CD14-positive monocyte (primary cell): ENCODE measurements at regions not wholly inside any gene's neighbourhood (a gene's known extent, or its start where the extent isn't known, plus 50 kb on each side); places are given as distances from the start of the nearest gene placed in this dataset.

Experiments used
- DNase-seq, 3 donors: peaks; one replicate each; pipeline ENCODE4 v3.0.0-alpha.2; 2011 to 2022
- H2AFZ ChIP-seq: 2 replicates; pipeline ENCODE4 v1.6.0; 2012; ENCODE audit warnings: mild to moderate bottlenecking, low read depth, low read length, inconsistent platforms; ENCODE audit not compliant: insufficient read depth, poor library complexity, severe bottlenecking
- H3K27ac ChIP-seq, 2 donors: 1 replicate in 1 of 2; 2 replicates in 1 of 2; pipeline ENCODE4 v1.5.1; 2012 to 2013; ENCODE audit warnings: low read length in 2 of 2, control low read depth in 1 of 2, inconsistent platforms in 1 of 2, low read depth in 1 of 2, mild to moderate bottlenecking in 1 of 2
- H3K27me3 ChIP-seq, 2 donors: one replicate each; pipeline versions ENCODE4 v1.6.0 to v1.6.1; 2011 to 2013; ENCODE audit warnings: low read length in 2 of 2; ENCODE audit not compliant: control insufficient read depth in 2 of 2, insufficient read depth in 2 of 2
- H3K36me3 ChIP-seq, 2 donors: replicated peaks in 1 of 2; 1 replicate in 1 of 2; 2 replicates in 1 of 2; pipeline versions ENCODE4 v1.5.1 to v1.6.1; 2012 to 2013; ENCODE audit warnings: low read length in 2 of 2, control low read depth in 1 of 2, inconsistent platforms in 1 of 2, mild to moderate bottlenecking in 1 of 2; ENCODE audit not compliant: insufficient read depth in 2 of 2, control insufficient read depth in 1 of 2
- H3K4me1 ChIP-seq, 2 donors: 1 replicate in 1 of 2; 2 replicates in 1 of 2; pipeline versions ENCODE4 v1.5.1 to v1.6.1; 2012 to 2013; ENCODE audit warnings: low read length in 2 of 2, control low read depth in 1 of 2, inconsistent platforms in 1 of 2, mild to moderate bottlenecking in 1 of 2, moderate library complexity in 1 of 2; ENCODE audit not compliant: insufficient read depth in 2 of 2, control insufficient read depth in 1 of 2
- H3K4me2 ChIP-seq: replicated peaks from 2 replicates; pipeline ENCODE3; 2012; ENCODE audit warnings: low read length, moderate library complexity, mild to moderate bottlenecking; ENCODE audit not compliant: poor library complexity, severe bottlenecking; ENCODE audit errors: extremely low read depth
- H3K4me3 ChIP-seq, 3 experiments: fragments of 200-600 bp in 1 of 3; sonication (generic) in 1 of 3; replicated peaks in 1 of 3; 1 replicate in 2 of 3; 2 replicates in 1 of 3; pipeline ENCODE4 v1.5.1; 2011 to 2013; ENCODE audit warnings: low read length in 3 of 3, mild to moderate bottlenecking in 3 of 3, control low read depth in 2 of 3, low read depth in 2 of 3, inconsistent platforms in 1 of 3, moderate library complexity in 1 of 3
- H3K79me2 ChIP-seq: 2 replicates; pipeline ENCODE4 v1.6.0; 2012; ENCODE audit warnings: mild to moderate bottlenecking, control low read depth, inconsistent platforms, low read length, moderate library complexity; ENCODE audit not compliant: insufficient read depth
- H3K9ac ChIP-seq: 2 replicates; pipeline ENCODE4 v1.6.0; 2017; ENCODE audit warnings: low read length, mild to moderate bottlenecking; ENCODE audit not compliant: insufficient read depth, poor library complexity, severe bottlenecking
- H3K9me3 ChIP-seq, 2 donors: replicated peaks in 1 of 2; 1 replicate in 1 of 2; 2 replicates in 1 of 2; pipeline versions ENCODE4 v1.5.1 to v1.6.1; 2012 to 2013; ENCODE audit warnings: low read length in 2 of 2, control low read depth in 1 of 2; ENCODE audit not compliant: control insufficient read depth in 1 of 2, insufficient read depth in 1 of 2
- H4K20me1 ChIP-seq: 2 replicates; pipeline ENCODE4 v1.6.0; 2012; ENCODE audit warnings: mild to moderate bottlenecking, low read length, control low read depth, moderate library complexity; ENCODE audit not compliant: insufficient read depth
- H3K27ac Mint-ChIP-seq, 7 donors: one replicate each; pipeline ENCODE4 v1.8.0; 2020; ENCODE audit warnings: mild to moderate bottlenecking in 7 of 7, mixed read lengths in 7 of 7, moderate library complexity in 6 of 7, inconsistent platforms in 2 of 7
- H3K27me3 Mint-ChIP-seq, 3 donors: one replicate each; pipeline ENCODE4 v1.8.0; 2021 to 2022; ENCODE audit warnings: low read depth in 3 of 3, mild to moderate bottlenecking in 3 of 3, mixed read lengths in 3 of 3, moderate library complexity in 3 of 3, inconsistent platforms in 1 of 3
- H3K36me3 Mint-ChIP-seq, 2 donors: one replicate each; pipeline ENCODE4 v1.8.0; 2020; ENCODE audit warnings: mixed read lengths in 2 of 2, inconsistent platforms in 1 of 2, mild to moderate bottlenecking in 1 of 2
- H3K4me1 Mint-ChIP-seq: one replicate; pipeline ENCODE4 v1.8.0; 2020; ENCODE audit warnings: mild to moderate bottlenecking, mixed read lengths
- H3K4me3 Mint-ChIP-seq, 2 donors: one replicate each; pipeline ENCODE4 v1.8.0; 2020; ENCODE audit warnings: mild to moderate bottlenecking in 2 of 2, mixed read lengths in 2 of 2, moderate library complexity in 1 of 2
- H3K9me3 Mint-ChIP-seq, 7 donors: one replicate each; pipeline ENCODE4 v1.8.0; 2020 to 2022; ENCODE audit warnings: mixed read lengths in 7 of 7, mild to moderate bottlenecking in 6 of 7, moderate library complexity in 6 of 7, inconsistent platforms in 2 of 7
- whole genome bisulfite sequencing: methylation state at CpG from one replicate; pipeline ENCODE4 v1.1.5; 2013; ENCODE audit warnings: missing lambda C conversion rate; ENCODE audit not compliant: insufficient coverage; 5-methylcytosine and 5-hydroxymethylcytosine counted together
- intact Hi-C, 2 donors: fragments of 100-400 bp; cut with micrococcal nuclease; formaldehyde crosslinking; loops; one replicate each; pipeline versions ENCODE4 v1.15.0 to v1.15.1; 2023
- TF ChIP-seq, protein P1 (sequence below): fragments of 200-600 bp; IDR thresholded peaks from one replicate; pipeline ENCODE4 v1.8.0; 2022; ENCODE audit warnings: antibody characterized with exemption, mild to moderate bottlenecking

DNA sequence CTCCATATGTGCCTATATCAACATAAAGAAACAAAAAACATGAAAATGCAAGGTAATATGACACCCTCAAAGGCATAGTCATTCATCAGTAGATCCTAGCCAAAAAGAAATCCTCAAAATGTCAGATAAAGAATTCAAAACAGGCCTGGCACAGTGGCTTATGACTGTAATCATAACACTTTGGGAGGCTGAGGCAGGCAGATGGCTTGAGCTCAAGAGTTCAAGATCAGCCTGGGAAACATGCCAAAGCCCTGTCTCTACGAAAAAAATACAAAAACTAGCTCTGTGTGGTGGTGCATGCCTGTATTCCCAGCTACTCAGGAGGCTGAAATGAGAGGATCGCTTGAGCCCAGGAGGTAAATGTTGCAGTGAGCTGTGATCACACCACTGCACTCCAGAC, 284.6 kb upstream of the KLHL29 start:
- TF ChIP-seq, protein P1, sequence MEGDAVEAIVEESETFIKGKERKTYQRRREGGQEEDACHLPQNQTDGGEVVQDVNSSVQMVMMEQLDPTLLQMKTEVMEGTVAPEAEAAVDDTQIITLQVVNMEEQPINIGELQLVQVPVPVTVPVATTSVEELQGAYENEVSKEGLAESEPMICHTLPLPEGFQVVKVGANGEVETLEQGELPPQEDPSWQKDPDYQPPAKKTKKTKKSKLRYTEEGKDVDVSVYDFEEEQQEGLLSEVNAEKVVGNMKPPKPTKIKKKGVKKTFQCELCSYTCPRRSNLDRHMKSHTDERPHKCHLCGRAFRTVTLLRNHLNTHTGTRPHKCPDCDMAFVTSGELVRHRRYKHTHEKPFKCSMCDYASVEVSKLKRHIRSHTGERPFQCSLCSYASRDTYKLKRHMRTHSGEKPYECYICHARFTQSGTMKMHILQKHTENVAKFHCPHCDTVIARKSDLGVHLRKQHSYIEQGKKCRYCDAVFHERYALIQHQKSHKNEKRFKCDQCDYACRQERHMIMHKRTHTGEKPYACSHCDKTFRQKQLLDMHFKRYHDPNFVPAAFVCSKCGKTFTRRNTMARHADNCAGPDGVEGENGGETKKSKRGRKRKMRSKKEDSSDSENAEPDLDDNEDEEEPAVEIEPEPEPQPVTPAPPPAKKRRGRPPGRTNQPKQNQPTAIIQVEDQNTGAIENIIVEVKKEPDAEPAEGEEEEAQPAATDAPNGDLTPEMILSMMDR: no peak
- intact Hi-C loops: no loop called here
- H3K4me3 Mint-ChIP-seq: no peak overlapping the region
- H2AFZ ChIP-seq: no peak overlapping the region
- no peaks in the 10 kb centered on the region for H3K36me3 ChIP-seq
- no peaks in the 10 kb centered on the region for H3K79me2 ChIP-seq
- H3K4me1 Mint-ChIP-seq: no peaks in the 10 kb centered on the region
- H3K27ac Mint-ChIP-seq: no peak overlapping the region
- no peak for DNase-seq
- no peak overlapping the region for H3K4me3 ChIP-seq
- H4K20me1 ChIP-seq: no peaks in the 10 kb centered on the region
- H3K27ac ChIP-seq: no peak overlapping the region
- peaks cover 0 to 2% (median 0%) of the 10 kb centered on the region in 3 donors for H3K27me3 Mint-ChIP-seq
- H3K36me3 Mint-ChIP-seq: no peaks in the 10 kb centered on the region
- 20% methylated on average over 1 of the region's 2 CpGs for WGBS
- H3K4me2 ChIP-seq: no peak overlapping the region
- no peaks in the 10 kb centered on the region for H3K4me1 ChIP-seq
- peaks cover 0 to 6% (median 3%) of the 10 kb centered on the region in 7 donors for H3K9me3 Mint-ChIP-seq
- H3K9ac ChIP-seq: no peak overlapping the region
- H3K9me3 ChIP-seq: peaks cover 0 to 4% of the 10 kb centered on the region in 2 donors
- no peaks in the 10 kb centered on the region for H3K27me3 ChIP-seq

- intact Hi-C loops: no loop called here
- Histone ChIP-seq H3K9ac (no peak overlapping the region), H3K9me3 (peaks cover 0 to 4% of the 10 kb centered on the region in 2 donors), H3K27me3 (no peaks in the 10 kb centered on the region), H3K36me3 (no peaks in the 10 kb centered on the region), H3K4me1 (no peaks in the 10 kb centered on the region), H2AFZ (no peak overlapping the region), H3K79me2 (no peaks in the 10 kb centered on the region), H4K20me1 (no peaks in the 10 kb centered on the region), H3K27ac (no peak overlapping the region), H3K4me3 (no peak overlapping the region), H3K4me2 (no peak overlapping the region)
- TF ChIP-seq, protein P1: no peak
- no peaks in the 10 kb centered on the region for H3K4me1 Mint-ChIP-seq
- no peak overlapping the region for H3K27ac Mint-ChIP-seq
- H3K9me3 Mint-ChIP-seq: peaks cover 2 to 6% (median 4%) of the 10 kb centered on the region in 7 donors
- no peak for DNase-seq
- 100% methylated on average over 1 of the region's 4 CpGs for WGBS
- no peak overlapping the region for H3K4me3 Mint-ChIP-seq
- H3K27me3 Mint-ChIP-seq: peaks cover 0 to 2% (median 0%) of the 10 kb centered on the region in 3 donors
- H3K36me3 Mint-ChIP-seq: no peaks in the 10 kb centered on the region
Measured at GRCh38 chr2:23106242-23106785, 278.7 kb upstream of the KLHL29 start.
